ENCODE measurements at regions not wholly inside any gene's neighbourhood (a gene's known extent, or its start where the extent isn't known, plus 50 kb on each side); places are given as distances from the start of the nearest gene placed in this dataset.

GRCh38 chr10:37442882-37443281, 317.5 kb downstream of the ANKRD30A start:
- no peaks in the 10 kb centered on the region for H3K4me1 Mint-ChIP-seq
- Histone ChIP-seq H2AFZ (no peak overlapping the region), H3K4me1 (ENCODE audit: insufficient read depth) (no peaks in the 10 kb centered on the region), H3K9me2 (ENCODE audit: insufficient read depth) (no peaks in the 10 kb centered on the region), H3F3A (replicated peaks; ENCODE audit: low read depth) (no peaks in the 10 kb centered on the region), H4K20me1 (replicated peaks; ENCODE audit: insufficient read depth) (no peaks in the 10 kb centered on the region), H3K79me2 (replicated peaks; ENCODE audit: insufficient read depth) (no peaks in the 10 kb centered on the region), H3K36me3 (ENCODE audit: insufficient read depth) (no peaks in the 10 kb centered on the region), H3K27ac (ENCODE audit: low read depth) (no peak overlapping the region), H3K4me3 (no peak overlapping the region), H3K27me3 (ENCODE audit: insufficient read depth) (no peaks in the 10 kb centered on the region), H3K4me2 (no peak overlapping the region)
- H3K4me3 Mint-ChIP-seq = no peak overlapping the region
- H3K27me3 Mint-ChIP-seq (ENCODE audit: insufficient read depth, low read depth, poor library complexity) = peaks cover 3% of the 10 kb centered on the region
- H3K27ac Mint-ChIP-seq = no peak overlapping the region
- no peak for ATAC-seq
- peaks cover 42% of the 10 kb centered on the region; the same call in 2 of the 3 replicates for H3K36me3 Mint-ChIP-seq (ENCODE audit: low read depth)
- no peak for TF ChIP-seq POLR2AphosphoS5 (IDR thresholded peaks at IDR 0.05; ENCODE audit: low read depth)
- no peak for TF ChIP-seq STAT1 (IDR thresholded peaks at IDR 0.05; ENCODE audit: unreplicated experiment)
- TF ChIP-seq EZH2phosphoT487 (IDR thresholded peaks at IDR 0.05; ENCODE audit: unreplicated experiment) = no peak
- TF ChIP-seq ZNF462 (CRISPR knock-in tag; IDR thresholded peaks at IDR 0.05) = no peak
- TF ChIP-seq EZH2 (IDR thresholded peaks at IDR 0.05; ENCODE audit: low read depth, unreplicated experiment) = no peak
- TF ChIP-seq JUNB (IDR thresholded peaks at IDR 0.05; ENCODE audit: unreplicated experiment) = no peak
- no peak for TF ChIP-seq CTCF (conservative IDR thresholded peaks at IDR 0.05; ENCODE audit: low read depth in 2 of 2)
- no peak for TF ChIP-seq ZNF331 (CRISPR knock-in tag; IDR thresholded peaks at IDR 0.05; ENCODE audit: low read depth)
- no peak for TF ChIP-seq ZNF114 (CRISPR knock-in tag; IDR thresholded peaks at IDR 0.05)
- no peak for TF ChIP-seq REST (IDR thresholded peaks at IDR 0.05; ENCODE audit: unreplicated experiment)
- no peak for TF ChIP-seq ETS1 (IDR thresholded peaks at IDR 0.05)
- no peak for TF ChIP-seq NANOG (IDR thresholded peaks at IDR 0.05; ENCODE audit: borderline replicate concordance)
- TF ChIP-seq CREB1 (CRISPR knock-in tag; IDR thresholded peaks at IDR 0.05; ENCODE audit: low read depth) = no peak
- H3K9me3 Mint-ChIP-seq = peaks cover 99% of the 10 kb centered on the region
- no peak for DNase-seq (ENCODE audit: low spot score)
